HUES48 (cell line): ENCODE measurements at regions not wholly inside any gene's neighbourhood (a gene's known extent, or its start where the extent isn't known, plus 50 kb on each side); places are given as distances from the start of the nearest gene placed in this dataset.

Experiments used
- H3K27ac ChIP-seq: one replicate; pipeline ENCODE4 v1.7.0; 2013; ENCODE audit warnings: low read depth, low read length, inconsistent platforms
- H3K27me3 ChIP-seq: 2 replicates; pipeline ENCODE4 v1.6.1; 2013; ENCODE audit warnings: mild to moderate bottlenecking, low read length; ENCODE audit not compliant: control insufficient read depth, insufficient read depth
- H3K36me3 ChIP-seq: 2 replicates; pipeline ENCODE4 v1.6.1; 2013; ENCODE audit warnings: low read length; ENCODE audit not compliant: control insufficient read depth, insufficient read depth
- H3K4me1 ChIP-seq: 2 replicates; pipeline ENCODE4 v1.6.1; 2013; ENCODE audit warnings: mild to moderate bottlenecking, low read length; ENCODE audit not compliant: control insufficient read depth, insufficient read depth
- H3K4me3 ChIP-seq: 2 replicates; pipeline ENCODE4 v1.5.1; 2013; ENCODE audit warnings: mild to moderate bottlenecking, low read depth, low read length
- H3K9ac ChIP-seq: 2 replicates; pipeline ENCODE4 v1.6.1; 2013; ENCODE audit warnings: mild to moderate bottlenecking, low read depth, low read length, moderate library complexity
- H3K9me3 ChIP-seq: 2 replicates; pipeline ENCODE4 v1.6.1; 2013; ENCODE audit warnings: low read length; ENCODE audit not compliant: control insufficient read depth, insufficient read depth

- no peak overlapping the region for H3K27ac ChIP-seq
- H3K4me1 ChIP-seq: no peaks in the 10 kb centered on the region
- no peak overlapping the region for H3K4me3 ChIP-seq
- H3K27me3 ChIP-seq: no peaks in the 10 kb centered on the region
- H3K9me3 ChIP-seq: no peaks in the 10 kb centered on the region
- H3K9ac ChIP-seq: no peak overlapping the region
- H3K36me3 ChIP-seq: no peaks in the 10 kb centered on the region
Measured at GRCh38 chr15:72892986-72893385, 109.4 kb upstream of the ADPGK start.

GRCh38 chr15:72890043-72890442 lies 106.5 kb upstream of the ADPGK start:
- Histone ChIP-seq H3K27ac (no peak overlapping the region), H3K9ac (no peak overlapping the region), H3K4me3 (no peak overlapping the region), H3K36me3 (no peaks in the 10 kb centered on the region), H3K27me3 (no peaks in the 10 kb centered on the region), H3K9me3 (no peaks in the 10 kb centered on the region), H3K4me1 (no peaks in the 10 kb centered on the region)

- H3K36me3 ChIP-seq: no peaks in the 10 kb centered on the region
- no peak overlapping the region for H3K27ac ChIP-seq
- H3K9me3 ChIP-seq: no peaks in the 10 kb centered on the region
- no peaks in the 10 kb centered on the region for H3K27me3 ChIP-seq
- H3K4me3 ChIP-seq: no peak overlapping the region
- no peak overlapping the region for H3K9ac ChIP-seq
- no peaks in the 10 kb centered on the region for H3K4me1 ChIP-seq
Measured at GRCh38 chr15:72889545-72889944, 106.0 kb upstream of the ADPGK start.

GRCh38 chr15:72888811-72889210 lies 105.3 kb upstream of the ADPGK start:
- Histone ChIP-seq H3K36me3 (no peaks in the 10 kb centered on the region), H3K4me1 (no peaks in the 10 kb centered on the region), H3K9ac (no peak overlapping the region), H3K9me3 (no peaks in the 10 kb centered on the region), H3K27me3 (no peaks in the 10 kb centered on the region), H3K27ac (no peak overlapping the region), H3K4me3 (no peak overlapping the region)

- H3K9me3 ChIP-seq: no peaks in the 10 kb centered on the region
- no peak overlapping the region for H3K4me3 ChIP-seq
- H3K27ac ChIP-seq: no peak overlapping the region
- no peaks in the 10 kb centered on the region for H3K27me3 ChIP-seq
- H3K4me1 ChIP-seq: no peaks in the 10 kb centered on the region
- no peaks in the 10 kb centered on the region for H3K36me3 ChIP-seq
- no peak overlapping the region for H3K9ac ChIP-seq
Measured at GRCh38 chr15:72888211-72888610, 104.7 kb upstream of the ADPGK start.

GRCh38 chr15:72887376-72887775 lies 103.8 kb upstream of the ADPGK start:
- Histone ChIP-seq H3K4me3 (no peak overlapping the region), H3K36me3 (no peaks in the 10 kb centered on the region), H3K27me3 (no peaks in the 10 kb centered on the region), H3K4me1 (no peaks in the 10 kb centered on the region), H3K9ac (no peak overlapping the region), H3K27ac (no peak overlapping the region), H3K9me3 (no peaks in the 10 kb centered on the region)

GRCh38 chr15:72884311-72884710 lies 100.8 kb upstream of the ADPGK start:
- Histone ChIP-seq H3K9ac (no peak overlapping the region), H3K4me1 (no peaks in the 10 kb centered on the region), H3K27ac (no peak overlapping the region), H3K36me3 (no peaks in the 10 kb centered on the region), H3K4me3 (no peak overlapping the region), H3K27me3 (no peaks in the 10 kb centered on the region), H3K9me3 (no peaks in the 10 kb centered on the region)

- Histone ChIP-seq H3K27ac (no peak overlapping the region), H3K27me3 (no peaks in the 10 kb centered on the region), H3K9ac (no peak overlapping the region), H3K4me3 (no peak overlapping the region), H3K9me3 (no peaks in the 10 kb centered on the region; the same call in 1 of the 2 replicates), H3K4me1 (no peaks in the 10 kb centered on the region), H3K36me3 (no peaks in the 10 kb centered on the region)
Measured at GRCh38 chr15:72873379-72874233, 90.0 kb upstream of the ADPGK start.

GRCh38 chr15:72872066-72872845 lies 88.7 kb upstream of the ADPGK start:
- Histone ChIP-seq H3K4me1 (no peaks in the 10 kb centered on the region), H3K36me3 (no peaks in the 10 kb centered on the region), H3K27me3 (no peaks in the 10 kb centered on the region), H3K4me3 (no peak overlapping the region), H3K9me3 (no peaks in the 10 kb centered on the region; the same call in 1 of the 2 replicates), H3K27ac (no peak overlapping the region), H3K9ac (no peak overlapping the region)

GRCh38 chr15:72866866-72867616 lies 83.5 kb upstream of the ADPGK start:
- Histone ChIP-seq H3K4me1 (no peaks in the 10 kb centered on the region), H3K27ac (no peak overlapping the region), H3K36me3 (no peaks in the 10 kb centered on the region), H3K9me3 (no peaks in the 10 kb centered on the region), H3K9ac (no peak overlapping the region), H3K4me3 (no peak overlapping the region), H3K27me3 (no peaks in the 10 kb centered on the region)
